ENCODE measurements at regions not wholly inside any gene's neighbourhood (a gene's known extent, or its start where the extent isn't known, plus 50 kb on each side); places are given as distances from the start of the nearest gene placed in this dataset.

DNA sequence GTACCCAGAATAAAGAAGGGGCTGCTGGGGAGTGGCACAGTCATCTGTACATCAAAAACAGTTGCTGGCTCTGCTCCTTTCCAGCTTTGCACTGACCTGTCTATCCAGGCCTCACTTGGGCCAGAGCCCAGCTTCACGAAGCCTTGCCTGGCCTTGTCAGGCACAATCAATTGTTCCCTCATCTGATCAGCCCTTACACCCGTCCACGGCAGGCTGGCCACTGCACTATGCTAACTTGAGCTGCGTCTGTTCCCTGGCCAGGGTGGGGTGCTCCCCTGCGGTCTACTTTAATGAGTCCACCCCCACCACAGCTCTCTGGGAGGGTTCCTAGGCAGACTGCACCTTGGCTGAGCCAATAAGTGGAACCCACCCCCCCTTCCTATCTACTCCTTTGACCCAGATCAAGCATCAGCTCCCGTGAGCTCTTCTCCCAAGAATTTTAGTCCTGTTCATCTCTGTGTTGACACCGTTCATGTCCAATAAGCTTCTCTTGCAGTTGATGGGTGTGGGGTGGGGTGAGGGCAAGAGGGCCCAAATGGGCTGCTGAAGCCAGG lies 74.3 kb upstream of the MLN start:
- no peak for ATAC-seq
- intact Hi-C loops (cut with DNase I) = no loop called here
- DNase-seq (ENCODE audit: low spot score) = no peak

DNA sequence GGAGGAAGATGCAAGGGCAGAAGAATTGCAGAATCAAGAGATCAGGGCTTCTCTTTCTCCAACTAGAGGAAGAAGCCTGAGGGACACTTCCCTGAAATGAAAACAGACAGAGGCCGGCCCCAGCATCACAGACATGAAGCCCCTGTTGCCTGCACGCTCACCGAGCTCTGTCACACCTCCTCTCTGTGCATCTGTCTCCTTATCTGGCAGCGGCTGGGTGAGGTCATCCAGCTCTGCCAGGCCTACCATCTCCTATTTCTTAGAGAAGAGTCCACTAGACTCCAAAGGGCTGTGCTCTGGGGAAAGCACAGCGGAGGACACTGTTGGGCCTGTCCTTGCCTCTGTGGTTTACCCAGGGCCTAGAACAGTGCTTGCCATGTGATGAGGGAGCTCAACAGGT lies 71.9 kb upstream of the MLN start:
- intact Hi-C loops (cut with DNase I) = no loop called here
- DNase-seq (ENCODE audit: low spot score) = no peak
- ATAC-seq = no peak

DNA sequence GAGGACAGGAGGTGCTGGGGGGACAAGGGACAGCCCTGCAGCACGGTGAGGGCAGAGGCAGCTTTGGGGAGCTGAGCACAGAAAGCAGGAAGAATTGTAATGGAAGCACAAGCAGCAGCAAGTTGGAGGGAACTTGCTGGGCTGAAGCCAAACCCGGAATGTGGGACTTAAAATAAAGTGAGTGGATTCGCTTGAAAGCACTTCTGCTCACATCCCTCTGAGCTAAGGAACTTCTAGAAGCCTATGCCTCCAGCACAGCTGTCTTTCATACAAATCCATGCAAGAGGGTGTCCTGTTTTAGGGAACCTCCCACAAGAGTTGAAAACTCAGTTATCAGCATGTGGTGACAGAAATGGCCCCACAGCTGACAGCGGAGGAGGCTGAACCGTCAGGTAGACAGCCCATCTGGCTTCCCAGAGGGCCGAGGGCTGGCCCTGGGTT lies 71.4 kb upstream of the MLN start:
- DNase-seq (ENCODE audit: low spot score) (no peak), ATAC-seq (no peak)

DNA sequence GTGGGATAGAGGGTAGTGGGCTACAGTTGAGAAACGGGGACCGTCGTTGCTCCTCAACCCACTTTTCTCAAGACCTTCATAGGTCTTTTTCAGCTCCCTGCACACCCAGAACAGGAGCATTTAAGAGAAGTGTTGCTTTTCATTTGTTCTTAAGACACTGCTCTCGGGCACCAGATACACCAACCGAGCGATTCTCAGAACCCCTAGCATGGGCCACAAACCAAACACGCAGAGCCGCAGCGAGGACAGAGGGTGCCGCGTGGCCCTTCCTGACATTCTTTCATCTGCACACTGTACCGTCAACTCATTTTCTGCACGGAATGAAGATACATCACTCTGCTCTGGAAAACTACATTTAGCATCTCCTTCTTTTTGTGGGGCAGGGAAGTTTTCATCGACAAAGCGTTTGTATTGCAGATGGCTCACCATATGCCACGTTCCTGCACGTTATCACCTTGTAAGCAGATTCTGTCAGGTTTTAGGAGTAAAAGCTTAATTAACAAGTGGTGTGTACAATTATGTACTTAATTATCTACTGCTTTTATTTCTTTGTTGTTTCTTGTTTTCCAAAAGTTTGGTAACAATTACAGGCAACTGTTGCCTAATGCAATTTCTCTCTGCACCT lies 70.4 kb upstream of the MLN start:
- intact Hi-C loops (cut with DNase I) = no loop called here
- ATAC-seq (no peak), DNase-seq (ENCODE audit: low spot score) (no peak)

More for the DNA sequence above, 71.4 kb upstream of the MLN start:
- intact Hi-C loops (cut with DNase I) = no loop called here

DNA sequence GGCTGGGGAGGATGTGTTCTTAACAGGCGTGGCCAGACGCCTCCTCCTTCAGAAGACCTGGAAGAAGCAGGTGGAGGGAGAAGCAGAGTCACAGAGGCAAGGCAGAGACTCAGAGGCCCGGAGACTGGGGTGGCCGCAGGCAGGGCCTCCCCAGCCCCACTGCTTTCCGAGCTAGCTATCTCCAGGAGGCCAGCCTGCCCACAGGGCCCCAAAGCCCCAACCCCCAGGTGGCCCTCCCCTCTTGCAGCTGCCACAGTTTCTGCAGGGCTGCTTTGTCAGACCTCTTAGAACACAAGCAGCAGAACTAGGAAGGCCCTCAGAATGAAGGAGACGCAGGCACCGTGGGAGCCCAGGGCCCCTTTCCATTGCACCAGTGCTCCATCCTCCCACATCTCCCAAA lies 69.0 kb upstream of the MLN start:
- DNase-seq (ENCODE audit: low spot score) (no peak), ATAC-seq (no peak)
- intact Hi-C loops (cut with DNase I) = no loop called here

DNA sequence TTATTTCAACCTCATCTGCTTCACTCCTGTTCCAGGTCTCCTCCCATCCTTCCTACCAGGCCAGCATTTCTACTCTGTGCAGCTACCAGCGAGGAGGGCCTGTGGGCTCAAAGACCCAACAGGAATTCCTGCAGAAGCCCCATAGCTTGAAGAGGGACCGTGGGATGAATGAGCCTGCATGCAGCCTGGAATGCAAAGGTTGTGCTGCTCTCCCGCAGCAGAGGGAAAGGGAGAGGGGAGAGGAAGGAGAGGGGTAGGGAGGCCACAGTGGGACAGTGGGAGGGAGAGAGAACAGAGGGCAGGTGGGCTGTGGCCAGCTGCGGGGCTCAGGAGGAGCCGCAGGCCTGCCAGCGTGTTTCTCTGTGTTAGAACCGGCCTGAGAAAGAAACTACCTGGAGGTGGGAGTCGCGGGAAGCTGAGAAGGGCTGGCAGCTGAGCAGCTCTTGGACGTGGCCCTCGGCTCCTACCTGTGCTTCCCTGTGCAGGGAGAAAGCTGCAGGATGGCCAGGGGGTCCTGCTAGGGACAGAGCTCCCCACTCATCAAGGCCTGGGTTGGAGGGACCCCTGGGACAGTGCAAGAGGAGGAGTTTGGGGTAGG lies 66.1 kb upstream of the MLN start:
- ATAC-seq (no peak), DNase-seq (ENCODE audit: low spot score) (no peak)
- intact Hi-C loops (cut with DNase I) = no loop called here

DNA sequence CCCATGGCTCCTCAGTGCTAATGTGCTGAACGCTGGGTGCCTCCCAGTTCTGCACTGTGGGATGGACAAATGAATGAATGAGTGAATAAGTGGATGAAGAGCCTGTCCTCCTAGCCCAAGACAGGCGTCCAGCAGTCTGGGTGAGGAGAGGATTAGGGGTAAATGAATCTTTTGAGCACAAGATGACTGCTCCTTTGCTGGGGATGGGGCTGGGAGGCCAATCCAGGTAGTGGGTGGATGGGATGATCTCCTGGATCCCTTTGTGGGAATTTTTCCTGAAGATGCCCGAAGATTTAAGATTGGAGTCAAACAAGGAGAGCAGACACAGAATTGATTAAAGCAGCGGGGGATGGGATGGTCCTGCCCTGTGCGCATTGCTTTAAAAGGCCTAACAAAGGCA lies 65.3 kb upstream of the MLN start:
- DNase-seq (ENCODE audit: low spot score) (no peak), ATAC-seq (no peak)
- intact Hi-C loops (cut with DNase I) = no loop called here

DNA sequence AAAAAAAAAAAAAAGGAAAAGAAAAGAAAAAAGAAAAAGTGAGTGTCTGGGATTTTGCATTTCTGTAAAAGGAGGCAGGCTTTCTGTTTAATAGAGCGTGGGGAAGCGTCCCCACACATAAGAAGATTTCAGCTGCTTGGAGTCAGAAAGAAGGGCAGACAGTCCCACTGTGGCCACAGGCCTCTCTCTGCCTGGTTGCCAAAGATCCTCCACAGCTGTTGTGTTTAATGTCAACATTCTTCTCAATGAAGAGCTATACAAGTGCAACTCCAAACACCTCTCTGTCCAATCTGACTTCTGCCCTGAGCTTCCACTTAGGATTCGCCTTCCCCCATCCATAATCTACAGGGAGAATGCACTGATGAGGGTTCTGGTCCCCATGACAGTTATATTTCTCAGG lies 64.3 kb upstream of the MLN start:
- intact Hi-C loops (cut with DNase I) = no loop called here
- ATAC-seq (no peak), DNase-seq (ENCODE audit: low spot score) (no peak)

DNA sequence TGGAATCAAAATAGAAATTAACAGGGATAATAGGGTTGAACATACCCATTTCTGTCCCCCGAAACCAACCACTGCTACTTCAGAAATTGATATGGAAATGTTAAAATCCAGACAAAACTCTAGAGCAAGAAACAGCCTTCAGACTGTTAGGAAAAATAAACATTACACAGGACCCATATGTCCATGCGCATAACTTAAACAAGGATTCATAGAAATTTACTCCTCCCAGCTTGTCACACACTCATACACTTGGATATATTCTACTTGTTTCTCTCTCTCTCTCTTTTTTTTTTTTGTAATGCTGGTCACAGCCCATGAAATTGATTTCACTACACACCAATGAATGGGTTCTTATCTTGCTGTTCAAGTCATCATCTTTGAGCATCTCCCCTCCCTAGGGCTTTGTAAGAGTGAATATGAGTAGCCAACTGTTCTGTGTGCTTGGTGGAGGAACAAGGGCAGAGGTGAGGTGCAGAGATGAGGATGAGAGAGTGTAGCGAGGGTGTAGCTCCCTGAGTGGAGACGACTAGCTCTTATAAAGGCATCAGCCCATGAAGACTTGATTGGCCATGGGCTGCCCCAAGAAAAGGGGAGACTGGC lies 61.8 kb upstream of the MLN start:
- no peak for DNase-seq (ENCODE audit: low spot score)
- ATAC-seq = no peak
- intact Hi-C loops (cut with DNase I) = no loop called here

DNA sequence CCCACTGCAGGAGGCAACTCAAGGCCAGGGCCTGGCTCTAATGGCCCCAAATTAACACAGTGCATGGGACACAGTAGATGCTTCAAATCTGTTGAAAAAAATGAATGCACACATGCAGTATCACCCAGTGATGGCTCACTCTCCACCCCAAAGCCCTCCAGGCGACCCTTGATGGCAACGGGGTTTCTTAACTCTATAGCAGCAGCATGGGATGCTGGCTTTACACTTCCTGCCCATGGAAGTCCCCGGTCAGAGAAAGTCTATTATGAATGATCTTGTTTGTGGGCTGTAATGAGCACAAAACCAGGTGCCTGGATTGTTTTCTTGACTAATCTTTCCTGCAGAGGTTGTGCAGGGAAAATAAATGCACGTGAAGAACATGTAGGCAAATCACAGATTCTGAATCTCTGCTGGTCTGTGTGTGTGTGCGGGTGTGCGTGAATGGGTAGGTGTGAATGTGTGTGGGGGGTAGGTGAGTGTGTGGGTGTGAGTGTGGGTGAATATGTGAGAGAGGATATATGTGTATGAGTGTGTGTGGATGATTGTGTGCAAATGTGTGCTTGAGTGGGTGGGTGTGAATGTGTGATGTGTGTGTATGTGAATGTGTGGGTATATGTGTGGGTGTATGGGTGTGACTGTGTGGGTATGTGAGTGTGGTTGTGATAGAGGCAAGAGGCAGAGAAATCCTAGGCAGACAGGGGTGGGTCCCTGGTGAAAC lies 60.1 kb upstream of the MLN start:
- ATAC-seq (no peak), DNase-seq (ENCODE audit: low spot score) (no peak)
- intact Hi-C loops (cut with DNase I) = no loop called here

DNA sequence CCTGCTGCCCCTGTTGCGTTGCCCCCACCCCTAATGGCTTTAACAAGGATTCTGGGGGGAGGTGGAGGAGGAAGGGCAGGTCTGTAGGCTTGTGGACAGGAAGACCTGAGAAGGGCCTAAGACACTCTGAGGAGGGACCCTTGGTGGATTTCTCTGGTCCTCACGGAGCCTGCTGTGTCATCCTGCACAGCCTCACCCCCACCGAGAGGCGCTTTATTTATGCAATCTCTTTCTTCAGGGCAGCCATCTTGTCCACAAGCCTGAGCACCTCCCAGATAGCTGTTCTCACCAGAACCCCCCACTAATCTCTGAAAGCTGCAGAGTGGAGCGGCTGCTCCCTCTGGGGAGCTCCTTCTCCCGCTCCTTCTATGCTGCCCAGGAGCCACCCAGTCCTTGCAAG lies 59.3 kb upstream of the MLN start:
- DNase-seq (ENCODE audit: low spot score) (no peak), ATAC-seq (no peak)
- intact Hi-C loops (cut with DNase I) = no loop called here

DNA sequence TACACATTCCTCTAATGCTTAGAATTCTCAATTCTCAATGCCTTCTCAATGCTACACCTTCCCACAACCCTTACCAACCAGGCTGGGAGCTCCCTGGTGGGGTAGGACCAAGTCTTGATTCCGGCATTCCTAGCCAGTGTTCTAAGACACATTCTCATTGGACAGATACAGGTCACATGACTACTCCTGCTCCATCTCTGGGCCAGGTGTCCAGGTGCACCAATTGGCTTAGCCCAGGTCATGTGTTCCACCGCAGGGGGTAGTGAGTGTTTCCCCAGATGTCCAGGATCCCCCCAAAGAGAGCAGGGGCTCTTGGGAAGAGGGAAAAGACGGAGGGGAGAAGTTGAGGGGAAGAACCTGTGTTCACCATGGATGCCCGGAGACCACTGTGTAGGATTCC lies 58.7 kb upstream of the MLN start:
- no peak for ATAC-seq
- intact Hi-C loops (cut with DNase I) = no loop called here
- DNase-seq (ENCODE audit: low spot score) = no peak

DNA sequence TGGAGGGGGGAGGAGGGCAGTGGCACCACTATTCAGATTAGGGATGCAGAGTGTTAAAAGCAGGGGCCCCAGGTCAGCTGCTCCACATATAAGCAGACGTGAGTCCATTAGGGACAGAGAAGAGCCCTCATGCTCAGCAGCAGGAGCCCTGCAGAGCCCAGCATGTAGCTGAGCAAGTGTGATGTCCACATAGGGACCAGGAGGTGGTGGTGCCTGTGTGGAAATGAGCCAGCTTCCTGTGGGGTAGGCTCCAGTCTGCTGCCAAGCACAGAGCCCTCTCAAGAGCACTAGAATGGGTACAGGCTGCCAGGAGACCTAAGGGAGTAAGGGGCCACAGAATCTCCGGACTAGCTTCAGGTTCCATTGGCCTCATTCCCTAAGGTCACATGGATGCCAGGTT lies 57.9 kb upstream of the MLN start:
- intact Hi-C loops (cut with DNase I) = no loop called here
- DNase-seq (ENCODE audit: low spot score) (no peak), ATAC-seq (no peak)

DNA sequence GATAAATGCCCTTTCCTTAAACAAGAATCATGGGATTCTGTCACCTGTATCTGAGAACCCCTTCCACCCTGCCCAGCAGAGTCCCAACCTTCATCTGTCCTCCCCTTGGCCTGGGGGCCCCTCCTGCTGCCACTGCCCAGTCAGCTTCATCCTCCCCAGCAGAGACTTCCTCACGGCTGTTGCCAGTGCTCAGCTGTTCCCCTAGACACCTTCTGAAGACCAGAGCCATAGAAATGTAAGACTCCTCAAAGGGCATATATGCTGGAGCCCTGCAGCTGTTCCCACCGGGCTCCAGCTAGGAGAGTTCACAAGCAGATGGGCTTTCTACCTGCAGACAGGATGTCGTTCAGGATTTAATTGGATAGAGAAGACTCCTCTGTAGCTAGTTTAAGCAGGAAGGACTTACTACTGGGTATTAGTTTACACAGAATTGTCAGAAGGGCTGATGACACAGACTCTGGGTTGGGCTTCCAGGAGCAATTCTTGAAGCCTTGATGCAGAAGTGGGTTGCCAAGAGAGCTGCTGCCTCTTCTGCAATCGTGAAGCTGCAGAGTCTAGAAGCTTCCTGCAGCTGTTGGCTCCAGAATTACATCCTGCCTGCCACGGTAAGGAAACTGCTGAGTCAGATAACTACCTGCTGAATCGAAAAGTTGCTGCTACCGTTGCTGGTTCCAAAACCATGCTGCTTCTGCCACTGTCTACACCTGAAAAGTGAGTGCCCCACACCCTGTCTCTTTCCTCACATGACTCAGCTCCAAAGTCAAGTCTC lies 57.1 kb upstream of the MLN start:
- no peak for ATAC-seq
- intact Hi-C loops (cut with DNase I) = no loop called here
- DNase-seq (ENCODE audit: low spot score) = no peak

DNA sequence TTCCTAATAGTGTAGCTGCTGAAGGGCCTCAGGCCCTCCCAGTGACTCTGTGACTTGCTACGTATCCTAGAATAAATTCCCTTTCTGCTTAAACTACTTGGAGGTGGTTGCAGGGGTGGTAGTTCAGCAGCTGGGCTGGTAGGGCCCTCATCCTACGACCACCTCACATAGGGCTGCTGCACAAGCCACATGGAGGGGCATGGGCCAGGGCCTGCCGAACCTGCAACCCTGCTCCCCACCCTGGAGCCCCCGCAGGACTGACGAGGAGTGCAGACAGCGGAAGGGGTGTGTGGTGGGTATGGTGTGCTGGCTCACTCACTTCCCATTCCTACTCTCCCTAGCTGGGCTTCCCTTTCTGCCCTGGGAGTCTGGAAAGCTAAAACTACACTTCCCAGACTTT lies 56.2 kb upstream of the MLN start:
- intact Hi-C loops (cut with DNase I) = no loop called here
- ATAC-seq = no peak
- no peak for DNase-seq (ENCODE audit: low spot score)

DNA sequence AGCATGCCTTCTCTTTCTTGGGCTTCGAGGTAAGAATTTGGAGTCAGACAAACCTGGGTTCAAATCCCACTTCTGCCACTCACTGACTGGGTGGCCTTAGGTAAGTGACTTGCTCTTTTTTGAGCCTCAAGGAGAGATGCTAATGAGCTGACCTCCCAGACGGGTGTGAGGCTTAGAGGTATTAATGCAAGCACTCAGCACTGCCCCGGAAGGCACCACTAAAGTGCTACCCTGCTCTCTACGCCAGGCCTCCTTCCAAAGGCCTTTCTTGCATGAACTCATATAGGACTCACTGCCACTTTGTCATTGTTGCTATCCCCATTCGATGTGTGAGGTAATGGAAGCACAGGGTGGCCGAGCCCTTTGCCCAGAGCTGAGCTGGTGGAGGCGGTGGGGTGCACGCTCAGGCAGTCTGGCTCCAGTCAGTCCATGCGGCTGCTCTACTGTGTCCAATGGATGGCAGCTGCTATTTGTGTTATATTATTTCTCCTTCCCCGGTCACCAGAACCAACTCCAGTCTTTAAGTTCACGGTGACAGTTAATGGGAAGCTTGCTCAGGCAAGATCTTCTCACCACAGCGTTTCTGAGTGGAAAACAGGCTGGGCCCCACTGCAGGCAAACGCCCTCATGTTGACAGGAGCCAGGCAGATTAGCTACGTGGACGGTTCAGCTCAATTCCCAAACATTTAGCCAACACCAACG lies 55.2 kb upstream of the MLN start:
- ATAC-seq (no peak), DNase-seq (ENCODE audit: low spot score) (no peak)
- intact Hi-C loops (cut with DNase I) = no loop called here

DNA sequence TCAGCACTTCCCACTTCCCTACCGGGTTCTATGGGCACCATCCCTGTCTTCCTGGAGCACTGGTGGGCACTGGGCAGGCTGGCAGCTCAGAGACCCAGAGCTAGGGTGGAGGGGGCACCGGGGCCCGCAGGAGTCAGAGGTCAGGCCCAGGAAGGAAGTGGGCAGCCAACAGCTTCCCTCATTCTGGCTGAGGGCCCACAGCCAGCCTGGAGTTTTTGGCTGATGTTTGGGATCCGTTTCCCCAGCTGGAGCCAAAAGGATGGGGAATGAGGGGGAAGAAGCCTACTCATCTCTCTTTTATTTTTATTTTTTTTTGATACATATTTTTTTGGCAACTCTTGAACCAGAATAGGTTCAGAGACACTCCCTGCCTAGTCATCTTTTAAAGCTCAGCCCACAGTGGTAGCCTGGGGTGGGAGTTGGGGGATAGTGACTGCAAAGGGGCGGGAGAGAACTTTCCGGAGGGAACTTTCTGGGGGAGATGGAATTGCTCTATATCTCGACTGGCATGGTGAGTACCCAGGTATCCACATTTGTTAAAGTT lies 54.2 kb upstream of the MLN start:
- intact Hi-C loops (cut with DNase I) = no loop called here
- ATAC-seq (no peak), DNase-seq (ENCODE audit: low spot score) (no peak)

DNA sequence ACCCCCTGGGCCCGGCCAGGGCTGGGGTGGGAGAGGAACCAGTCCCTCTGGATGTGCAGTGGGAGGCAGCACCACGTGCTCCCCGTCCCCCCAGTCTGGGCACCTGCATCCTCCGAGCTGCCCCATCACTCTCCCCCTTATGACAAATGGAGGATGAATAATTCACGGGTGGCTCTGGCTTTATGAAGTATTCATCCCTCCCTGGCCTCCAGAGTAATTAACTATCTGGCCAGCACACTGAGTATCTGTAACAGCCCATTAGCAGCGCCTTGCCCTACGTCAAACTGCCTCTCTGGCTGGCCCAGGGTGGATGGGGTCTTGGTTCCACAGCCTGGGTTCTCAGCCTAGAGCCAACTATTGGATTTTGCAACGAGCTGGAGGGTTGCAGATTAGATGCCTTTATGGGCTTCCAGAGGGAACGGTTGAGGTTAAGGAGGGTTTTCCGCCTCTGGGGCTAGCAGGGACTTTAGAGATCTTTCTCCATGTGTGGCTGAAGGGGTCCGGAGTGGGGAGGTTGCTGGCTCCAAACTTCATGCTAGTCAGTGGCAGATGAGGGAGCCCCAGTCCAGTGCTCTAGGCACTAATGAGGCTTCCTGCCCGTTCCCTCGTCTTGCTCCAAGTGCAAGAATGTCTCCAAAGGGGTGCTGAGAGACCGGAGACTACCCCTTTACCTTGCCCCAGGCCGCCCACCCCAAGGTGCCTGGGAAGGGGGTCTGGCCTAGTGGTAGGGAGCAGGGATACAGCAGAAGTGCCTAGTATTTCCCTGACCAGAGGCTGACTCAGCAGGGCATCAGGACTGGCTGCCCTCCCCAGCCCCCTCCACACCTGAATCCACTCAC lies 53.5 kb upstream of the MLN start:
- no peak for ATAC-seq
- no peak for DNase-seq (ENCODE audit: low spot score)
- intact Hi-C loops (cut with DNase I) = no loop called here
